Gastroesophageal sphincter (tissue), 4 donors: ENCODE measurements at regions not wholly inside any gene's neighbourhood (a gene's known extent, or its start where the extent isn't known, plus 50 kb on each side); places are given as distances from the start of the nearest gene placed in this dataset.

Source experiments
- ATAC-seq: fragments of 150-250 bp; one replicate; pipeline ENCODE4 v1.9.1; 2016; ENCODE audit warnings: mild to moderate bottlenecking, moderate library complexity
- H3K27ac ChIP-seq, 4 donors: fragments of 200-600 bp; sonication (generic) in 3 of 4; 1 replicate in 3 of 4; 2 replicates in 1 of 4; pipeline ENCODE4 v1.5.1; 2016 to 2019
- H3K27me3 ChIP-seq: fragments of 200-600 bp; sonication (generic); one replicate; pipeline ENCODE4 v1.5.1; 2019
- H3K36me3 ChIP-seq, 2 donors: fragments of 200-600 bp; sonication (generic); one replicate each; pipeline ENCODE4 v1.5.1; 2019; ENCODE audit warnings: control low read depth in 1 of 2
- H3K4me1 ChIP-seq, 3 donors: fragments of 200-600 bp; sonication (generic); 1 replicate in 2 of 3; 2 replicates in 1 of 3; pipeline ENCODE4 v1.5.1; 2016 to 2019; ENCODE audit warnings: control low read depth in 2 of 3
- H3K4me3 ChIP-seq, 2 donors: fragments of 200-600 bp; sonication (generic); one replicate each; pipeline ENCODE4 v1.5.1; 2019; ENCODE audit warnings: mild to moderate bottlenecking in 1 of 2, moderate library complexity in 1 of 2
- H3K9me3 ChIP-seq, 3 donors: fragments of 200-600 bp; sonication (generic); one replicate each; pipeline ENCODE4 v1.5.1; 2017 to 2019; ENCODE audit warnings: control low read depth in 2 of 3
- CTCF ChIP-seq, 4 experiments: fragments of 200-600 bp in 2 of 4; fragments of 450-650 bp in 2 of 4; sonication (generic) in 1 of 4; IDR thresholded peaks; one replicate each; pipeline ENCODE4 v1.5.1; 2017 to 2019; ENCODE audit warnings: antibody characterized with exemption in 4 of 4, mild to moderate bottlenecking in 2 of 4, moderate library complexity in 2 of 4
- EP300 ChIP-seq: sonication (generic); formaldehyde crosslinking; IDR thresholded peaks from one replicate; pipeline ENCODE4 v1.6.1; 2017; ENCODE audit warnings: antibody characterized with exemption, mild to moderate bottlenecking
- POLR2A ChIP-seq, 2 donors: fragments of 450-650 bp; IDR thresholded peaks; one replicate each; pipeline ENCODE4 v1.6.1; 2017; ENCODE audit warnings: antibody characterized with exemption in 2 of 2, mild to moderate bottlenecking in 2 of 2, moderate library complexity in 1 of 2
- POLR2AphosphoS5 ChIP-seq: sonication (generic); formaldehyde crosslinking; IDR thresholded peaks from one replicate; pipeline ENCODE4 v1.6.1; 2017; ENCODE audit warnings: antibody characterized with exemption
- WGBS, 2 donors: methylation state at CpG; one replicate each; pipeline ENCODE4 v1.1.5; 2018; ENCODE audit warnings: low coverage in 1 of 2; 5-methylcytosine and 5-hydroxymethylcytosine counted together

DNA sequence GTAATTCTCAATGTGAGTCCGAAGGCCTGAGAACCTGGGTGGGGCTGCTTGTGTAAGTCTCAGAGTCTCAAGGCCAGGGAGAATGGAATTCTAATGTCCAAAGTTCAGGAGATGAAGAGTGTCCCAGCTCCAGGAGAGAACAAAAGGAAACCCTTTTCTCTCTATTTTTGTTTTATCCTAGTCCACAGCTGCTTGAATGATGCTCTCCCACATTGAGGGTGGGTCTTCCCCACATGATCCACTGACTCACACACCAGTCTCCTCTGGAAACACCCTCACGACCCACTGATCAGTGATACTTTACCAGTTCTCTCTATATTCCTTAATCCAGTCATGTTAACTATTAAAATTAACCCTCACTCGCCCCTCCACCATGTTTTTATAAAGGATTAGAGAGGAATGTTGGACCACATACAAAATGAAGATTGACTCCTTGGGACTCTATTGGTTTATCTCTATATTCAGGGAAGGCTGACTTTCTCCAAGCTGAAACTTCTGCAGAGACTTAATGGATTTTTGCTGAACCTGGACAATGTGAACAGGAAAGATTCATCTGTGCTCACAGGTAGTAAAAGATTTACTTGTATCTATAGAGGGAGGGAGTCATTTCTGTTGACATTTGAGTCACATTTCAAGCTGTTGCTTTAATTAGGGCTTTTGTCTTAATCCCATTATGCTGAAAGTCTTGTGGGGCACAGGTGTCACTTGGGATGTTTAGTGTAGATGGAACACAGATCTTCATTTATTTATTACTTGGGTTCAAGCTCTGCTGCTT, 1061.0 kb upstream of the TMEM132C start:
- Histone ChIP-seq H3K4me3 (no peak overlapping the region), H3K27ac (no peak overlapping the region), H3K4me1 (no peaks in the 10 kb centered on the region), H3K9me3 (peaks cover 0 to 11% (median 0%) of the 10 kb centered on the region in 3 donors), H3K27me3 (peaks cover 5% of the 10 kb centered on the region), H3K36me3 (no peaks in the 10 kb centered on the region)
- no peak for TF ChIP-seq CTCF (IDR thresholded peaks at IDR 0.05)
- TF ChIP-seq POLR2A (IDR thresholded peaks at IDR 0.05): no peak
- TF ChIP-seq POLR2AphosphoS5: no peak
- no peak for TF ChIP-seq EP300
- no peak for ATAC-seq
- 51 to 73% methylated on average over 3 of the region's 3 CpGs for WGBS, 2 donors

DNA sequence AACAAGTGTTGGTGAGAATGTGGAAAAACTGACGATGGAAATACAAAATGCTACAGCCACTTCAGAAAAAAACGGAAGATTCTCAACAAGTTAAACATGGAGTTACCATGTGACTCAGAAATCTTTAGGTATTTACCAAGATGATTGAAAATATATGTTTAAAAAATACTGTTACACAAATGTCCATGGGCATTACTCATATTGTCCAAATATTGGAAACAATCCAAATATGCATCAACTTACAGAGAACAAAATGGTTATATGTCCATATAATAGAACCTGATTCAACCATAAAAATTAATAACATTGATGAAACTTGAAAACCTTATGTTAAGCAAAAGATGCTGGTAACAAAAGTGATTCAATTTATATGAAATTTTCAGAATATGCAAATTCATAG, 1057.7 kb upstream of the TMEM132C start:
- TF ChIP-seq POLR2A (IDR thresholded peaks at IDR 0.05): no peak
- TF ChIP-seq POLR2AphosphoS5: no peak
- TF ChIP-seq CTCF (IDR thresholded peaks at IDR 0.05): no peak
- no peak for TF ChIP-seq EP300
- no peaks in the 10 kb centered on the region for H3K36me3 ChIP-seq
- H3K9me3 ChIP-seq: no peaks in the 10 kb centered on the region
- no peak overlapping the region for H3K27ac ChIP-seq
- whole genome bisulfite sequencing, 2 donors: 75 to 90% methylated on average over 2 of the region's 2 CpGs
- no peak for ATAC-seq
- H3K27me3 ChIP-seq: no peaks in the 10 kb centered on the region
- H3K4me1 ChIP-seq: no peaks in the 10 kb centered on the region
- no peak overlapping the region for H3K4me3 ChIP-seq

DNA sequence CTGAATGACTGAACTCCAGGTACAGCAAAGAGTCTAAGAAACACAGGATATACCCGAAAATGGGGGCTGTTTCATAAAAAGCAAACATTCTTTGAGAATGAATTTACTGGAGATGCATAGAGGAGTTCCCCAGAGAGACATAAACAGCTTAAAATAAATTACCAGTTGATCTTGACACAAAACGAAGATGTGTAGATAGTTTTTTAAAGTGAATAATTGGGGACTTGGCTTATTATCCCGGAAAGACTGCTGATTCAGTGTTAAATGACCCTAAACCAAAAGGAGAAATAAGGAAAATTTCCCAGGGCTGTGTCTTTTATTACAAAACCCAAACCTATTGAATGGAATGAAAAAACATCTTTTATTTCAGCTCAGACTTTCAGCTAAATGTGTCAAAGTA, 1052.8 kb upstream of the TMEM132C start:
- ATAC-seq: no peak
- H3K9me3 ChIP-seq: no peaks in the 10 kb centered on the region
- H3K27ac ChIP-seq: no peak overlapping the region
- H3K27me3 ChIP-seq: no peaks in the 10 kb centered on the region
- WGBS, 2 donors: 29 to 52% methylated on average over 3 of the region's 3 CpGs
- H3K4me3 ChIP-seq: no peak overlapping the region
- H3K36me3 ChIP-seq: no peaks in the 10 kb centered on the region
- TF ChIP-seq POLR2AphosphoS5 (no peak), CTCF (IDR thresholded peaks at IDR 0.05) (no peak), POLR2A (IDR thresholded peaks at IDR 0.05) (no peak), EP300 (no peak)
- no peaks in the 10 kb centered on the region for H3K4me1 ChIP-seq

GRCh38 chr12:127223011-127223410, 1044.0 kb upstream of the TMEM132C start:
- Histone ChIP-seq H3K27ac (no peak overlapping the region), H3K9me3 (no peaks in the 10 kb centered on the region), H3K36me3 (no peaks in the 10 kb centered on the region), H3K4me1 (no peaks in the 10 kb centered on the region), H3K4me3 (no peak overlapping the region), H3K27me3 (peaks cover 16% of the 10 kb centered on the region)
- 86 to 95% methylated on average over 2 of the region's 2 CpGs for WGBS, 2 donors
- TF ChIP-seq EP300: no peak
- no peak for TF ChIP-seq CTCF (IDR thresholded peaks at IDR 0.05)
- ATAC-seq: no peak

- Histone ChIP-seq H3K4me3 (no peak overlapping the region), H3K9me3 (no peaks in the 10 kb centered on the region), H3K36me3 (no peaks in the 10 kb centered on the region), H3K27me3 (peaks cover 16% of the 10 kb centered on the region), H3K4me1 (no peaks in the 10 kb centered on the region), H3K27ac (no peak overlapping the region)
- 21 to 43% methylated on average over 2 of the region's 3 CpGs for whole genome bisulfite sequencing, 2 donors
- ATAC-seq: no peak
- TF ChIP-seq POLR2A (IDR thresholded peaks at IDR 0.05) (no peak), EP300 (no peak), CTCF (IDR thresholded peaks at IDR 0.05) (no peak), POLR2AphosphoS5 (no peak)
These were observed 1043.2 kb upstream of the TMEM132C start for GRCh38 chr12:127223731-127224130.
